HL-60 (cell line): ENCODE measurements at regions not wholly inside any gene's neighbourhood (a gene's known extent, or its start where the extent isn't known, plus 50 kb on each side); places are given as distances from the start of the nearest gene placed in this dataset.

ENCODE experiments used
- DNase-seq, 2 experiments: peaks; one replicate each; pipeline ENCODE4 v3.0.0-alpha.2; 2010 to 2020; ENCODE audit warnings: low read depth in 1 of 2, low spot score in 1 of 2
- H3K27ac ChIP-seq: fragments of 250-450 bp; sonication (Bioruptor Pico); replicated peaks from 2 replicates; pipeline ENCODE4 v1.5.1; 2020; ENCODE audit warnings: mild to moderate bottlenecking, moderate library complexity
- H3K27me3 ChIP-seq: fragments of 250-450 bp; sonication (Bioruptor Pico); 2 replicates; pipeline ENCODE4 v1.5.1; 2021; ENCODE audit warnings: mild to moderate bottlenecking, moderate library complexity; ENCODE audit not compliant: insufficient read depth, poor library complexity, severe bottlenecking
- H3K4me3 ChIP-seq: replicated peaks from 2 replicates; pipeline ENCODE4 v1.5.1; 2011; ENCODE audit warnings: mild to moderate bottlenecking, control low read depth, low read length; ENCODE audit not compliant: insufficient read depth
- GABPA ChIP-seq: IDR thresholded peaks from 2 replicates; pipeline ENCODE4 v1.6.1; 2012; ENCODE audit warnings: low read depth
- POLR2AphosphoS5 ChIP-seq: IDR thresholded peaks from 2 replicates; pipeline ENCODE4 v1.6.1; 2012; ENCODE audit warnings: low read depth
- REST ChIP-seq: IDR thresholded peaks from 2 replicates; pipeline ENCODE4 v1.6.1; 2012; ENCODE audit warnings: low read depth; ENCODE audit not compliant: insufficient replicate concordance
- SPI1 ChIP-seq: IDR thresholded peaks from 2 replicates; pipeline ENCODE4 v1.6.1; 2012; ENCODE audit warnings: low read depth, mild to moderate bottlenecking, borderline replicate concordance
- TF ChIP-seq, protein P1 (sequence below): IDR thresholded peaks from one replicate; pipeline ENCODE4 v1.5.1; 2011; ENCODE audit warnings: low read length, control low read depth, inconsistent platforms; ENCODE audit not compliant: insufficient read depth

GRCh38 chr5:41637869-41638268, 127.5 kb upstream of the PLCXD3 start:
- H3K4me3 ChIP-seq: no peak overlapping the region
- no peak overlapping the region for H3K27ac ChIP-seq
- DNase-seq: no peak
- TF ChIP-seq, protein P1, sequence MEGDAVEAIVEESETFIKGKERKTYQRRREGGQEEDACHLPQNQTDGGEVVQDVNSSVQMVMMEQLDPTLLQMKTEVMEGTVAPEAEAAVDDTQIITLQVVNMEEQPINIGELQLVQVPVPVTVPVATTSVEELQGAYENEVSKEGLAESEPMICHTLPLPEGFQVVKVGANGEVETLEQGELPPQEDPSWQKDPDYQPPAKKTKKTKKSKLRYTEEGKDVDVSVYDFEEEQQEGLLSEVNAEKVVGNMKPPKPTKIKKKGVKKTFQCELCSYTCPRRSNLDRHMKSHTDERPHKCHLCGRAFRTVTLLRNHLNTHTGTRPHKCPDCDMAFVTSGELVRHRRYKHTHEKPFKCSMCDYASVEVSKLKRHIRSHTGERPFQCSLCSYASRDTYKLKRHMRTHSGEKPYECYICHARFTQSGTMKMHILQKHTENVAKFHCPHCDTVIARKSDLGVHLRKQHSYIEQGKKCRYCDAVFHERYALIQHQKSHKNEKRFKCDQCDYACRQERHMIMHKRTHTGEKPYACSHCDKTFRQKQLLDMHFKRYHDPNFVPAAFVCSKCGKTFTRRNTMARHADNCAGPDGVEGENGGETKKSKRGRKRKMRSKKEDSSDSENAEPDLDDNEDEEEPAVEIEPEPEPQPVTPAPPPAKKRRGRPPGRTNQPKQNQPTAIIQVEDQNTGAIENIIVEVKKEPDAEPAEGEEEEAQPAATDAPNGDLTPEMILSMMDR: no peak
- no peak for TF ChIP-seq GABPA
- TF ChIP-seq POLR2AphosphoS5: no peak
- no peak for TF ChIP-seq SPI1
- no peak for TF ChIP-seq REST
- H3K27me3 ChIP-seq: no peaks in the 10 kb centered on the region

DNA sequence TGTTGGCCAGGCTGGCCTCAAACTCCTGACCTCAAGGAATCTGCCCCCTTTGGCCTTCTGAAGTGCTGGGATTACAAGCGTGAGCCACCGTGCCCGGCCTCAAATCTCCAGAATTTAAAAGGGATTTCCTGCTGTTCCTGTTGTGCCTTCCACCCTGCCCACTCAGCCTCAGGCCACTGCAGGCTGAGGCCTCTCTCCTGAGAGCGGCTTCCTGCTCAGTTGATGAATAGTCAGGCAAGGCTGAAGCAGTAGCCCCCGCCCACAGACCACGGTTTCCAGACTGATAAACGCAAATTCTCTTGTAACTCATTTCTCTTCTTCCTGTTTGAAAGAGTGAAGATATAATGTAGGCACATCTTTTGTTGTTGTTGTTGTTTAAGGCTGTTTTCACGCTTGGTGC, 127.0 kb upstream of the PLCXD3 start:
- TF ChIP-seq POLR2AphosphoS5: no peak
- Histone ChIP-seq H3K27me3 (no peaks in the 10 kb centered on the region), H3K4me3 (no peak overlapping the region), H3K27ac (no peak overlapping the region)
- DNase-seq: no peak

DNA sequence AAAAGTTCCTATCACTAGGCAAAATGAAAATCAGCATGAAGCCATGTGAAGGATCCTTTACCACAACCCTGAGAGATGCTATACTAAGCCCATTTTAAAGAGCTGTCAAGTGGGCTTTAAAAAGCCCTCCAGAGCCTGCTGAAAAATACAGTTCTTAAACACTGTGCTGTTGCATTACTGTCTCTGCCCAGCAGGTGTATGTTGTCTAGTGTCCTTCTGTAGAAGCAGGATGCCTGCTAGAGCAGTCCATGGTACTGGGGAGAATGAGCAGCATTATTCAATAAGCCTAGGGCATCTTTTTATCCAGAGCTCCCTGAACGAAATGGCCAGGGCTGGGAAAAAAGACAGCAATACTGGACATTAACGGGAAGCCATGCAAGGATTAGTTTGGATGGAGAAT, 126.2 kb upstream of the PLCXD3 start:
- TF ChIP-seq, protein P1: peak; percentile 14
- TF ChIP-seq GABPA: no peak
- H3K27ac ChIP-seq: no peak overlapping the region
- no peak for DNase-seq
- no peak overlapping the region for H3K4me3 ChIP-seq
- no peaks in the 10 kb centered on the region for H3K27me3 ChIP-seq

DNA sequence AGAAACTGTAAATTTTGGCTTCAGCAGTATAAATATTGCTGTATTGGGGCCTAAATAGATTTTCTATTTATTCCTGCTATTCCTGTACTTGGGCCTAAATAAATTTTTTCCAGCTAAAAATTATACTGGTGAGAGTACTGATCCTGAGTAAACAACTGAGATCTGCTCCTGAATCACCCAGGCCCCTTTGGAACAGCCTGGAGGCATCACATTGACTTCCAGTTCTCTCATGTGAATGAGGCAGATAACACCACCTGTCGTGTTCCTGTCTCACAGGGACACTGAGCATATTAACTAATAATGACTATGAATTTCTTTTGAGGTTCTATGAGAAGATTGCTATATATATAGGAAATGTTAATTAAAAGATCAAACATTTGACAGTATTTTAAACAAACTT, 119.5 kb upstream of the PLCXD3 start:
- no peak overlapping the region for H3K4me3 ChIP-seq
- H3K27ac ChIP-seq: no peak overlapping the region
- H3K27me3 ChIP-seq: no peaks in the 10 kb centered on the region
- DNase-seq: no peak
- no peak for TF ChIP-seq GABPA
- TF ChIP-seq POLR2AphosphoS5: no peak
- no peak for TF ChIP-seq SPI1
- no peak for TF ChIP-seq REST
- TF ChIP-seq, protein P1: no peak
